MCF 10A (cell line): ENCODE measurements at regions not wholly inside any gene's neighbourhood (a gene's known extent, or its start where the extent isn't known, plus 50 kb on each side); places are given as distances from the start of the nearest gene placed in this dataset.

ENCODE experiments used
- BruUV-seq: library from RNA; stranded (reverse); fragments of 400-500 nt; replicated peaks from 2 replicates; lab custom pipeline; 2021; lab: Mats Ljungman, UMichigan
- CTCF ChIA-PET: fragments of 300-600 bp; sonication (Branson Sonifier 250); formaldehyde crosslinking; extraction: SDS; loops from one replicate; lab custom pipeline; 2021; ENCODE audit warnings: antibody characterized with exemption, inconsistent platforms; lab: Yijun Ruan, JAX
- POLR2A ChIA-PET: fragments of 300-600, 350-650 bp; sonication (Branson Sonifier 250); formaldehyde crosslinking; extraction: SDS; loops from one replicate; lab custom pipeline; 2020; ENCODE audit warnings: antibody characterized with exemption, inconsistent platforms; lab: Yijun Ruan, JAX
- DNase-seq: peaks from one replicate; pipeline ENCODE4 v3.0.0-alpha.2; 2018; ENCODE audit not compliant: unreplicated experiment
- H3K27ac Mint-ChIP-seq: one replicate; pipeline ENCODE4 v1.8.0; 2022; ENCODE audit warnings: mild to moderate bottlenecking, low read depth, mixed read lengths; ENCODE audit not compliant: unreplicated experiment
- H3K27me3 Mint-ChIP-seq: one replicate; pipeline ENCODE4 v1.8.0; 2022; ENCODE audit warnings: mixed read lengths; ENCODE audit not compliant: insufficient read depth, unreplicated experiment
- H3K36me3 Mint-ChIP-seq: one replicate; pipeline ENCODE4 v1.8.0; 2022; ENCODE audit warnings: mild to moderate bottlenecking, moderate library complexity, mixed read lengths; ENCODE audit not compliant: insufficient read depth, unreplicated experiment
- H3K4me1 Mint-ChIP-seq: one replicate; pipeline ENCODE4 v1.8.0; 2022; ENCODE audit warnings: mixed read lengths; ENCODE audit not compliant: insufficient read depth, unreplicated experiment
- H3K4me3 Mint-ChIP-seq: one replicate; pipeline ENCODE4 v1.8.0; 2022; ENCODE audit warnings: mild to moderate bottlenecking, moderate library complexity, mixed read lengths; ENCODE audit not compliant: unreplicated experiment
- H3K9me3 Mint-ChIP-seq: one replicate; pipeline ENCODE4 v1.8.0; 2022; ENCODE audit warnings: mixed read lengths; ENCODE audit not compliant: unreplicated experiment
- CTCF ChIP-seq: fragments of 200-600 bp; IDR thresholded peaks from one replicate; pipeline ENCODE4 v1.8.0; 2022; ENCODE audit warnings: antibody characterized with exemption, mild to moderate bottlenecking; ENCODE audit not compliant: unreplicated experiment
- intact Hi-C: fragments of 100-400 bp; cut with micrococcal nuclease; formaldehyde crosslinking; loops from 2 replicates; pipeline ENCODE4 v1.14.1; 2022

DNA sequence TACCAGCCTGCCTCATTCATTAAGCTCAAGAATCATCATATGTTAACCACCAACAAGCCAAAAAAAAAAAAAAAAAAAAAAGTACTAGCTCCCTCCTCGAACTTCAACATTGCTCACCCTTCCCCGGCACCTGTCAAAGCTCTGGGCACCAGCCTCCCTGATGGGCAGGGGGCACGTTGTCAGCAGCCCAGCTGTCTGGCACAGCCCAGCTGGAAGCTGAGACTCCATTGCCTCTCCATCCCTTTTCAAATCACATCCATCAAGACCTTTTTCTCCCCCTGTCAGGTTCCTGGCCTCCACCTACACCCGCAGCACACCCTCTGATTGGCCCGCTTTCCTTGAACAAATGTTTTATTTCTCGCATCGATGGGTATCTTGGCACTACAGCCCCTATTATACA, 913.3 kb upstream of the AUTS2 start:
- no TSS peak for BruUV-seq
- H3K27me3 Mint-ChIP-seq = no peaks in the 10 kb centered on the region
- ChIA-PET CTCF (no interaction called here), POLR2A (no interaction called here)
- intact Hi-C loops = no loop called here
- H3K4me1 Mint-ChIP-seq = no peaks in the 10 kb centered on the region
- peaks cover 4% of the 10 kb centered on the region for H3K9me3 Mint-ChIP-seq
- TF ChIP-seq CTCF = no peak
- H3K36me3 Mint-ChIP-seq = no peaks in the 10 kb centered on the region
- no peak for DNase-seq
- H3K27ac Mint-ChIP-seq = no peak overlapping the region
- no peak overlapping the region for H3K4me3 Mint-ChIP-seq

GRCh38 chr7:68688416-68689086, 909.7 kb upstream of the AUTS2 start:
- no peaks in the 10 kb centered on the region for H3K27me3 Mint-ChIP-seq
- H3K36me3 Mint-ChIP-seq = no peaks in the 10 kb centered on the region
- H3K4me1 Mint-ChIP-seq = no peaks in the 10 kb centered on the region
- no peak overlapping the region for H3K4me3 Mint-ChIP-seq
- TF ChIP-seq CTCF = no peak
- no peak for DNase-seq
- no TSS peak for BruUV-seq
- ChIA-PET CTCF (no interaction called here), POLR2A (no interaction called here)
- H3K9me3 Mint-ChIP-seq = no peaks in the 10 kb centered on the region
- intact Hi-C loops = no loop called here
- H3K27ac Mint-ChIP-seq = no peak overlapping the region

GRCh38 chr7:68689087-68689433, 909.2 kb upstream of the AUTS2 start:
- intact Hi-C loops = no loop called here
- TF ChIP-seq CTCF = no peak
- no peaks in the 10 kb centered on the region for H3K9me3 Mint-ChIP-seq
- H3K4me1 Mint-ChIP-seq = no peaks in the 10 kb centered on the region
- no peak overlapping the region for H3K27ac Mint-ChIP-seq
- ChIA-PET POLR2A (no interaction called here), CTCF (no interaction called here)
- BruUV-seq = no TSS peak
- no peak for DNase-seq
- no peaks in the 10 kb centered on the region for H3K27me3 Mint-ChIP-seq
- no peaks in the 10 kb centered on the region for H3K36me3 Mint-ChIP-seq
- no peak overlapping the region for H3K4me3 Mint-ChIP-seq

DNA sequence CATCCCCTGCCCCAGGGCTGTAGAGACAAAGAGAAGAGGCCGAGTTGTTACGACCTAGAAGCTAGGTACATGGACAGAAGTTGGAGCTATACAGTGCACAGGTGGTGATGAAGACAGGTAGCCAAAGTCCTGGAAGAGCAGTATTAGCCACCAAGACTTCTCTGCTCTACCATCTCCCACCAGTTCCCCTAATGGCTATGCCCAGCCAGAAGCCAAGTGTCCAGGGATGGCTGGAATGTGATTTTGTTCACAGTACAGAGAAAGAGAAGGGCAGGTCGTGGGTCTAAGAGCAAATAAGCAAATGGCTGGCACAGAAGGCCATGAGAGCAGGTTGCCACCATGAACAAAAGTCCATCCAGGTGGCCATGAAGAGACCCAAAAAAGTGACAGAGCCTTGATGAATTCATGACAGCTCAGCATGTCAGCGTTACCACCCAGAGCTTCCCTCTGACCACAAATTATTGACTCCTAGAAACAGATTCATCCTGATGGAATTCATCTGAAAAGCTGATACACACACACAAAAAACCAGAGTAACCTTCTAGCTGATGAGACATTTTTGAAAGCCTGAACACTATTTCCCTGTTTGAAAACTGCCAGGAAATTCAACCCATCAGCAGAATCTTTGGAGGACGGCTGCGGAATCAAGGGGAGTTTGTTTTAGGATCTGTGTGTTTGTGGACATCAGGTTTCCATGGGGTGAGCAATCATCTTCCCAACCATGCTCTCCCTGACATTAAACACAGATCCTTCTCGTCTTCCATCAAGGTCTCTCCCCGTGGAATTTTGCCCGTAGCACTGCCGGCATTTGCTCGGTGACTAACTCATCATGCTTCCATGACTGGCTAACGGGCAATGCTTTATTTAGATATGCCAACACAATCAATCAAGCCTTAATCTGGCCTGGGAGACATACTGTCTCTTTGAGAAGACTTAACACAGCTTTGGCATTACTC, 906.7 kb upstream of the AUTS2 start:
- ChIA-PET POLR2A (no interaction called here), CTCF (no interaction called here)
- Mint-ChIP-seq H3K36me3 (no peaks in the 10 kb centered on the region), H3K27me3 (no peaks in the 10 kb centered on the region), H3K9me3 (peaks cover 15% of the 10 kb centered on the region), H3K4me3 (no peak overlapping the region), H3K27ac (no peak overlapping the region), H3K4me1 (no peaks in the 10 kb centered on the region)
- no peak for TF ChIP-seq CTCF
- BruUV-seq = no TSS peak
- DNase-seq = no peak
- intact Hi-C loops = no loop called here
